OCI-LY1 (cell line): ENCODE measurements at regions not wholly inside any gene's neighbourhood (a gene's known extent, or its start where the extent isn't known, plus 50 kb on each side); places are given as distances from the start of the nearest gene placed in this dataset.
A peak's percentile ranks its signal among the peaks of the same experiment; 100 is the strongest.

Experiments
- H2AFZ ChIP-seq: fragments of 200-600 bp; sonication (generic), shearing (Covaris generic); 2 replicates; pipeline ENCODE4 v1.6.0; 2014; ENCODE audit warnings: antibody characterized with exemption, mild to moderate bottlenecking, low read length
- H3F3A ChIP-seq: fragments of 200-600 bp; sonication (generic), shearing (Covaris generic); 2 replicates; pipeline ENCODE4 v1.6.0; 2014; ENCODE audit warnings: mild to moderate bottlenecking, antibody characterized with exemption, low read length, moderate library complexity; ENCODE audit not compliant: insufficient read depth
- H3K27ac ChIP-seq: fragments of 200-600 bp; sonication (generic); 2 replicates; pipeline ENCODE4 v1.5.1; 2014; ENCODE audit warnings: low read length, mixed run types, mild to moderate bottlenecking, low read depth; ENCODE audit not compliant: poor library complexity, severe bottlenecking
- H3K27me3 ChIP-seq: fragments of 200-600 bp; sonication (generic); 2 replicates; pipeline ENCODE4 v1.6.0; 2014; ENCODE audit warnings: antibody characterized with exemption, mild to moderate bottlenecking, low read length, moderate library complexity; ENCODE audit not compliant: insufficient read depth
- H3K36me3 ChIP-seq: fragments of 200-600 bp; sonication (generic); 2 replicates; pipeline ENCODE4 v1.6.1; 2014; ENCODE audit warnings: mild to moderate bottlenecking, antibody characterized with exemption, low read length, moderate library complexity, mixed read lengths; ENCODE audit not compliant: insufficient read depth
- H3K4me1 ChIP-seq: fragments of 200-600 bp; sonication (generic); 2 replicates; pipeline ENCODE4 v1.5.1; 2014; ENCODE audit warnings: mild to moderate bottlenecking, low read length, moderate library complexity; ENCODE audit not compliant: insufficient read depth, severe bottlenecking
- H3K4me2 ChIP-seq: fragments of 200-600 bp; sonication (generic), shearing (Covaris generic); 2 replicates; pipeline ENCODE4 v1.6.1; 2014; ENCODE audit warnings: low read length
- H3K4me3 ChIP-seq: fragments of 200-600 bp; sonication (generic); 2 replicates; pipeline ENCODE4 v1.5.1; 2014; ENCODE audit warnings: low read length, low read depth, mild to moderate bottlenecking, mixed read lengths; ENCODE audit not compliant: poor library complexity, severe bottlenecking
- H3K79me2 ChIP-seq: fragments of 200-600 bp; shearing (Covaris generic); 2 replicates; pipeline ENCODE4 v1.6.1; 2016; ENCODE audit warnings: mixed run types, low read length, mixed read lengths; ENCODE audit not compliant: insufficient read depth
- H3K9ac ChIP-seq: fragments of 200-600 bp; sonication (generic), shearing (Covaris generic); 2 replicates; pipeline ENCODE4 v1.6.1; 2014; ENCODE audit warnings: mild to moderate bottlenecking, low read length, mixed read lengths
- H3K9me2 ChIP-seq: fragments of 200-600 bp; sonication (generic), shearing (Covaris generic); 2 replicates; pipeline ENCODE4 v1.6.1; 2014; ENCODE audit warnings: low read depth, mild to moderate bottlenecking, low read length, mixed read lengths
- H3K9me3 ChIP-seq: fragments of 200-600 bp; shearing (Covaris generic); 2 replicates; pipeline ENCODE4 v1.6.1; 2014; ENCODE audit warnings: low read length, mixed read lengths
- H4K20me1 ChIP-seq: fragments of 200-600 bp; sonication (generic), shearing (Covaris generic); 2 replicates; pipeline ENCODE4 v1.6.0; 2016; ENCODE audit warnings: mild to moderate bottlenecking, low read length; ENCODE audit not compliant: insufficient read depth
- CTCF ChIP-seq: fragments of 200-600 bp; sonication (generic), shearing (Covaris generic); IDR thresholded peaks from 2 replicates; pipeline ENCODE4 v1.5.1; 2017; ENCODE audit warnings: mild to moderate bottlenecking, antibody characterized with exemption, low read length, moderate library complexity, mixed read lengths
- EZH2 ChIP-seq: fragments of 200-600 bp; sonication (generic), shearing (Covaris generic); IDR thresholded peaks from 2 replicates; pipeline ENCODE4 v1.8.0; 2017; ENCODE audit warnings: borderline replicate concordance, mixed run types, mild to moderate bottlenecking, antibody characterized with exemption, low read length, moderate library complexity, mixed read lengths

DNA sequence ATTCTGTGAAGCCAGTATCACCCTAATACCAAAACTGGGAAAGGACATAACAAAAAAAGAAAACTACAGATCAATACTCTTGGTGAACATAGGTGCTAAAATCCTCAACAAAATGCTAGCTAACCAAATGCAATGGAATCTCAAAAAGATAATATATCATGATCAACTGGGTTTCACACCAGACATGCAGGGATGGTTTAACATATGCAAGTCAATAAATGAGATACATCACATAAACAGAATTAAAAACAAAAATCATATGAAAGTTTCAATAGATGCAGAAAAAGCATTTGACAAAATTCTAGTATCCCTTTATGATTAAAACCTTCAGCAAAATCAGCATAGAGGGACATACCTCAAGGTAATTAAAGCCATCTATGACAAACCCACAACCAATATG is 198.2 kb upstream of the NDUFV2 start:
- no peaks in the 10 kb centered on the region for H3K4me1 ChIP-seq
- no peaks in the 10 kb centered on the region for H3K9me2 ChIP-seq
- H4K20me1 ChIP-seq, result no peaks in the 10 kb centered on the region
- H3K27ac ChIP-seq, result no peak overlapping the region
- H3K4me2 ChIP-seq, result no peak overlapping the region
- no peak overlapping the region for H2AFZ ChIP-seq
- no peak overlapping the region for H3K4me3 ChIP-seq
- H3K27me3 ChIP-seq, result no peaks in the 10 kb centered on the region
- TF ChIP-seq EZH2 (no peak), CTCF (no peak)
- no peaks in the 10 kb centered on the region for H3K79me2 ChIP-seq
- H3K9me3 ChIP-seq, result peaks cover 7% of the 10 kb centered on the region; the same call in 1 of the 2 replicates
- H3K36me3 ChIP-seq, result no peaks in the 10 kb centered on the region
- no peak overlapping the region for H3K9ac ChIP-seq
- H3F3A ChIP-seq, result no peaks in the 10 kb centered on the region

DNA sequence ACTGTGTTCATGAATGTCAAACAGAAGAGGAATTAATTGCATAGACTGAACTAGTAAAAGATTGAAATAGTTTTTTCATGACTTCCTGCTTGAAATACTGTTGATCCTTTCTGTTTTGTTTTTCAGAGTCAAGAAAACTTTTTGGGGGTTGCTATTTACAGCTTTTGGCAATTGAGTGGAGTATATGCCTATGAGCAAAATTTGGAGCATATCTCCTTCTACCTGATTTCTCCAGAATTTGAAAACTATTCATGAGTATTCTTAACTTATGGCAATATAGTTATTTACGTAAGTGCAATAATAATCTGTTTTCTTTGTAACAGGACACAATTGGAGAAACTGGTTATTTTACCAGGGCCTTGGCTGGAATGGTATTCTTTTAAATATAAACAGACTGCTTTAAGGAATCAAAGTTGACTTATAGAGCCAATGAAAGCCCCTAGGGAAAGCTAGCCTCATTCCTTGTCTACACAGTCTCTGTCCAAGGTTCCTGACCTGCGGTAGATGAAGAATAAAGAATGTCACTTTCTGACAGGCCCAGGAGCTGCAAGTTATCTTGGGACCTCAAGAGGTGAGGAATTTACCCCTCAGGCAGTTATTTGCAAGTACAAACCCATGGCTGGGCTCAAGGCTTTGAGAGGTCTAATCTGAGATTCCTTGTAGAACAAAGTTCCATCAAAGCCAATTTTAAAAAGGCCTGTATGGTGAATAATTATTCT is 193.5 kb upstream of the NDUFV2 start:
- H4K20me1 ChIP-seq, result no peaks in the 10 kb centered on the region
- H2AFZ ChIP-seq, result no peak overlapping the region
- H3K36me3 ChIP-seq, result no peaks in the 10 kb centered on the region
- TF ChIP-seq EZH2, result no peak
- no peak for TF ChIP-seq CTCF
- H3K4me2 ChIP-seq, result no peak overlapping the region
- no peak overlapping the region for H3K9ac ChIP-seq
- no peaks in the 10 kb centered on the region for H3K79me2 ChIP-seq
- no peaks in the 10 kb centered on the region for H3K9me2 ChIP-seq
- peaks cover 8% of the 10 kb centered on the region; the same call in 1 of the 2 replicates for H3K9me3 ChIP-seq
- no peaks in the 10 kb centered on the region for H3F3A ChIP-seq
- H3K4me1 ChIP-seq, result peaks cover 33% of the 10 kb centered on the region
- H3K27ac ChIP-seq, result no peak overlapping the region
- no peak overlapping the region for H3K4me3 ChIP-seq
- H3K27me3 ChIP-seq, result no peaks in the 10 kb centered on the region

DNA sequence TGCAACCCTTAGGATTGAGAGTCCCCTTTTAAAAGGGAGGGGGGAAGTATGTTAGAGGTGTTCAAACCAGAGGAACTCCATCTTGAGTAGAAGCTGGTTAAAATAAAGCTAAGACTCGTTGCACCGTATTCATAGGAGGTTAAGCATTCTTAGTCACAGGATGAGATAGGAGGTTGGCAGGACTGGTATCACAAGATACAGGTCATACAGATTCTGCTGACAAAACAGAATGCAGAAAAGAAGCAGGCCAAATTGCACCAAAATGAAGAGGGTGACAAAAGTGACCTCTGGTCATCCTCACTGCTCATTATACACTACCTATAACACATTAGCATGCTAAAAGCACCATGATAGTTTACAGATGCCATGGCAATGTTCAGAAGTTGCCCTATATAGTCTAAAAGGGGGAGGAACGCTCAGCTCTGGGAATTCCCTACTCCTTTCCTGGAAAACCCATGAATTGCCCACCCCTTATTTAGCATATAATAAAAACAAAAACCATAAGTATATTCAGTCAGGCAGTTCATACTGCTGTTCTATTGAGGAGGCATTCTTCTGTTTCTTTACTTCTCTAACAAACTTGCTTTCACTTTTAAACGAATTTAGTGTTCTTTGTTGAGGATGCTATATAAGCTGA is 192.2 kb upstream of the NDUFV2 start:
- no peaks in the 10 kb centered on the region for H3K36me3 ChIP-seq
- no peaks in the 10 kb centered on the region for H3K9me2 ChIP-seq
- peak overlapping the region; percentile 90 for H3K27ac ChIP-seq
- no peak overlapping the region for H3K4me3 ChIP-seq
- no peaks in the 10 kb centered on the region for H4K20me1 ChIP-seq
- peak overlapping the region; percentile 9; the same call in 1 of the 2 replicates for H2AFZ ChIP-seq
- peaks cover 8% of the 10 kb centered on the region; the same call in 1 of the 2 replicates for H3K9me3 ChIP-seq
- H3F3A ChIP-seq, result no peaks in the 10 kb centered on the region
- H3K9ac ChIP-seq, result no peak overlapping the region
- H3K79me2 ChIP-seq, result no peaks in the 10 kb centered on the region
- no peaks in the 10 kb centered on the region for H3K27me3 ChIP-seq
- no peak overlapping the region; the same call in 1 of the 2 replicates for H3K4me2 ChIP-seq
- H3K4me1 ChIP-seq, result peaks cover 33% of the 10 kb centered on the region
- TF ChIP-seq CTCF, result no peak
- no peak for TF ChIP-seq EZH2
